Urinary bladder (tissue), 3 donors: ENCODE measurements at regions not wholly inside any gene's neighbourhood (a gene's known extent, or its start where the extent isn't known, plus 50 kb on each side); places are given as distances from the start of the nearest gene placed in this dataset.
A peak's percentile ranks its signal among the peaks of the same experiment; 100 is the strongest.

Experiments
- DNase-seq: peaks from one replicate; pipeline ENCODE4 v3.0.0-alpha.2; 2015; ENCODE audit errors: extremely low spot score
- H3K27ac ChIP-seq: one replicate; pipeline ENCODE4 v1.5.1; 2013; ENCODE audit warnings: low read depth, mild to moderate bottlenecking, moderate library complexity
- H3K36me3 ChIP-seq: one replicate; pipeline ENCODE4 v1.6.1; 2013; ENCODE audit warnings: mild to moderate bottlenecking, moderate library complexity; ENCODE audit not compliant: insufficient read depth
- H3K4me1 ChIP-seq: one replicate; pipeline ENCODE4 v1.6.1; 2013; ENCODE audit warnings: mild to moderate bottlenecking, moderate library complexity; ENCODE audit not compliant: insufficient read depth
- H3K4me3 ChIP-seq: one replicate; pipeline ENCODE4 v1.5.1; 2013; ENCODE audit warnings: low read depth, low read length
- WGBS: extraction: QIAGEN DNeasy Blood & Tissue Kit; methylation state at CpG from one replicate; pipeline ENCODE4 v1.1.7; 2013; 5-methylcytosine and 5-hydroxymethylcytosine counted together
- donor health status: healthy with polysubstance abuse.
- donor health status: healthy.

GRCh38 chr2:101558740-101559525 lies 84.0 kb upstream of the RFX8 start:
- Histone ChIP-seq H3K27ac (peak overlapping the region; percentile 27), H3K4me3 (no peak overlapping the region), H3K36me3 (no peaks in the 10 kb centered on the region), H3K4me1 (no peaks in the 10 kb centered on the region)
- WGBS, result 20% methylated on average over 9 of the region's 9 CpGs
- peak; percentile 13 for DNase-seq

DNA sequence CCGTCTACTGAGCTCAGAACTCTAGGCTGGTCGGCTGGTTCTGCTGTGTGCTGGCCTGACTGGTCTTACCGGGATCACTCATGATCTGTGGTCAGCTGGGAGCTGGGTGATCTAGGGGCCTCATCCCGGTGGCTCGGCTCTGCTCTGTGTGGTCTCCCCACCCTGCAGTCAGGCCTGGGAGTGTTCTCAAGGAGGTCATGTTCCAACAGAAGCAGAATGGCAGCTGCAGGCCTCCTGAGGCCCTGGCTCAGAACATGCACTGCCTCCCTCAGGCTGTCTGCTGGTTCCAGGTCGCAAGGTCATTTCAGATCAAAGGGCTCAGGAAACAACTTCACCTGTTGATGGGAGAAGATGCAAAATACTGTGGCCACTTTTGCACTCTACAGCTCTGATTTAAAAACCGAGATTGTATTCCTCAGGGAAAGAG lies 81.1 kb upstream of the RFX8 start:
- DNase-seq, result no peak
- Histone ChIP-seq H3K4me3 (no peak overlapping the region), H3K27ac (no peak overlapping the region), H3K36me3 (no peaks in the 10 kb centered on the region), H3K4me1 (no peaks in the 10 kb centered on the region)
- 70% methylated on average over 7 of the region's 7 CpGs for WGBS

DNA sequence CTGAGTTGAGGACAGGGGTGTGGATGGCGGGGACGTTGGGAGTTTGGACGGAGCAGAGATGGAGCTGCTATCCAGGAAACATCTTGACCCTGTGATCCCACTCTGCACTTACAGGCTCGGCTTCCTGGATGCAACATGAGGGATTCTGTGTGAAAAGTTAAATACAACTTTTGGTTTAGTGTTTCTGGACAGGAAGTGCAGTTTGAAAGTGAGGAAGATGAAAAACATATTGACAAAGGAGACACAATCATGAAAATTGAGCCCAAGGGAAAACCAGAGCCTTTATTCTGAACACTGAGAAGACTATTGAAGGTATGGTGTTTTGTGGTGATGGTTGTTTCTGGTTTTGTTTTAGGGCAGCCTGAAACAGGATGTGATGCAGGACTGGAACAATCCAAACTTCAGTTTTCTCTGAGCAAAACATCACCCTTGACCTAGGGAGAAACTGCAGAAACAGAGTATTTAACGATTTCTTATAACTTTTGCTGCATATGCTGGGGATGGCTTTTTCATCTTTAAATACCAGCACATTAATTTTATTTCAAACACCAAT lies 76.5 kb upstream of the RFX8 start:
- 50% methylated on average over 5 of the region's 5 CpGs for WGBS
- Histone ChIP-seq H3K4me1 (no peaks in the 10 kb centered on the region), H3K27ac (no peak overlapping the region), H3K36me3 (no peaks in the 10 kb centered on the region), H3K4me3 (no peak overlapping the region)
- no peak for DNase-seq

GRCh38 chr2:101550555-101550954 lies 75.6 kb upstream of the RFX8 start:
- whole genome bisulfite sequencing, result 91% methylated on average over 3 of the region's 3 CpGs
- Histone ChIP-seq H3K4me3 (no peak overlapping the region), H3K27ac (no peak overlapping the region), H3K36me3 (no peaks in the 10 kb centered on the region), H3K4me1 (no peaks in the 10 kb centered on the region)
- DNase-seq, result no peak

DNA sequence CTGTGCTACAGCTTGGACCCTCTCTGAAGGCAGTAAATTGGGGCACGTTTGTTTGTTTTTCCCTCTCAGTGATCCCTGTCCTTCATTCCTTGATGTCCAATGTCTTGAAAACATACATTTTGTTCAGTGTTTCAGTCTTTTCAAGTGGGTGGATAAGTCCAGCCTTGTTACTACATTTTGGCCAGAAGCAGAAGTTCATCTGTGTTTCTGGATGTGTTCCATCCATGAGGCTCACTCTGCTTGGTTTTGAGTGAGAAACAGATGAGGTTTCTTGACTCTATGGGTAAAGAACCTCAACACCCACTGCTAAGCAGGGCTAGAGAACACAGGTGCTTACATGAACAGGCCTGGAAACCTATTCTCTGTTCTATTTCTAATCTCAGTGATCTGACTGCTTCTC lies 74.5 kb upstream of the RFX8 start:
- Histone ChIP-seq H3K36me3 (no peaks in the 10 kb centered on the region), H3K27ac (no peak overlapping the region), H3K4me3 (no peak overlapping the region), H3K4me1 (no peaks in the 10 kb centered on the region)
- DNase-seq, result no peak
- 63% methylated on average over 1 of the region's 1 CpG for WGBS

DNA sequence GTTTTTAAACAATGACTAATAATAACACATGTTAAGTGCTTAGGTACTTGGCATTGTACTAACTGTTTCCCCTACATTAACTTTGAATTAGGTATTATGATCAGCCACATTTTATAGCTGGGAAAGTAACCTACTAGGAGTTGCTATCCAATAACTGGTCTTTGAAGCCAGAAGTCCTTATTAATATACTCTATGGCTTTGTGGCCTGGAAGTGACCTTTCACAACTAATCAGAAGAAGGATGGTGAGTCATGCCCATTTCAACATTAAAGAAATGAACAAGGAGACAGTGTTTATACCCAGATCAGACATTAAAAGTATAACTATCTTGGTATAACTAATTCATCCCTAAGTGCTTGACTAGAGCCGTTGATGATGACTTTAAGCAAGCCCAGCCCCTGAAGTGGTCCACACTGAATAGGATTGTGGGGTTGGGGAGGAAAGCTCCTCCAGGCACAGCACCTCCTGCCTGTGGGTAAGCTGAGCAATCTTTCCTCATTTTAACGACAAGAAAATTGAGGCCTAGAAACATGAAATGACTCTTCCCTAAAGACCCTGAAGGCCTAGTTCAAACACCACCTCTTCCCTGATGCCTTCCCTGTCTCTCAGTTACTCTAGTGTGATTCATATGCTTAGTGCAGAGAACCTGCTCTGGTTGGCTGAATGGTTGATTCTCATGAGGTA lies 71.6 kb upstream of the RFX8 start:
- DNase-seq, result no peak
- Histone ChIP-seq H3K4me3 (no peak overlapping the region), H3K36me3 (no peaks in the 10 kb centered on the region), H3K27ac (no peak overlapping the region), H3K4me1 (no peaks in the 10 kb centered on the region)
- WGBS, result 76% methylated on average over 2 of the region's 2 CpGs

DNA sequence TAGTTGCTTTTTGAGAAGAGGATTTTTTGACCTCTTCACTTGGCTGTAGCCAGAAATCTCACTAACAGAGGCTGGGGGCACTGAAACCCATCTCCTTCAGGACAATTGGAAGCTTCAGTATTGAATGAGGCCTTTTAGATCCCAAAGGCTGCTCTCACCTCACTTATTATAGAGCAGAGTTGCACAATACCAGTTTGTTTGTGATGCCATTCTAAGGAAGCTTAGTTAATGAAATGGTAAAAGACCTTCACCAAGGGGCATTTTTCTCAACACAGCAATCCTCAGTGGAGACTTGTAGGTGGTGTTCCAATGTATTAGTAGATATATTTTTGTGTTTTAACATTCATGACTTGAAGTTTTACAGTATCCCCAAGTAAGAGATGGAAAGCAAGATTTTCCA lies 71.0 kb upstream of the RFX8 start:
- no peak overlapping the region for H3K27ac ChIP-seq
- no peaks in the 10 kb centered on the region for H3K4me1 ChIP-seq
- DNase-seq, result no peak
- H3K4me3 ChIP-seq, result no peak overlapping the region
- H3K36me3 ChIP-seq, result no peaks in the 10 kb centered on the region

DNA sequence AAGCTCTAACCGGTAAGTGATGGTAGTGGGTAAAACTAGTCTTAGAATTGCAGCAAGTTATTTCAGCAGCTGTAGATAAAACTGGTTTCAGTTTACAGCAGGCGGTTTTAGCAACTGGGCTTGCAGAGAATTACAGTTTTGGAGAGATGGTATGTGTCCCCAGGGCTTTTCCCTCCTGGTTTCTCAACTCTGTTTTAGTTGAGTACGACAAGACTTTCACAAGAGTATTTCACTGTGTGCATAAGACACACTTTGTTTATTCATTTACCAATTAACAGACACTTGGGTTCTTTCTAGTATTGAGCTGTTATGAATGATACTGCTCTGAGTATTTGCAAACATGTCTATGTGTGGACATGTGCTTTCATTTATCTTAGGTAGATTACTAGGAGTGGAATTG lies 65.6 kb upstream of the RFX8 start:
- H3K27ac ChIP-seq, result no peak overlapping the region
- no peaks in the 10 kb centered on the region for H3K36me3 ChIP-seq
- WGBS, result 65% methylated on average over 3 of the region's 3 CpGs
- H3K4me3 ChIP-seq, result no peak overlapping the region
- DNase-seq, result no peak
- H3K4me1 ChIP-seq, result no peaks in the 10 kb centered on the region

DNA sequence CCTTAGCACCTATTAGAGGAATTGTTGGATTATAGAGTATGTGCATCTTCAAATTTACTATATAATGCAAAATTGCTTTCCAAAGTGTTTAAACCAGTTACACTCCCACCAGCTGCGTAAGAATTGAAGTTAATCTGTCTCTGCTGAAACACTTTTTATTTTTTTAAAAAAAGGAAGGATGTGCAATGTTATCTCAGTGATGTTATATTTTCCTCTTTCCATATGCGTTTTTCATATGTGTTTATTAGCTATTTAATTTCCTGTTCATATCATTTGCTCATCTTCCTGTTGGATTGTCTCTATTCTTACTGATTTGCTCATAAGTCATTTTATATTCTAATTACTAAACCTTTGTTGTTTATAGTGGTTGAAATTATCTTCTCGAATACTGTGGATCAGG lies 63.2 kb upstream of the RFX8 start:
- H3K4me1 ChIP-seq, result no peaks in the 10 kb centered on the region
- H3K4me3 ChIP-seq, result no peak overlapping the region
- no peak overlapping the region for H3K27ac ChIP-seq
- H3K36me3 ChIP-seq, result no peaks in the 10 kb centered on the region
- 89% methylated on average over 3 of the region's 3 CpGs for WGBS
- no peak for DNase-seq

- Histone ChIP-seq H3K4me3 (no peak overlapping the region), H3K27ac (no peak overlapping the region), H3K4me1 (no peaks in the 10 kb centered on the region), H3K36me3 (no peaks in the 10 kb centered on the region)
- no peak for DNase-seq
- WGBS, result 38% methylated on average over 9 of the region's 9 CpGs
These were observed 59.3 kb upstream of the RFX8 start for GRCh38 chr2:101534149-101534611.

DNA sequence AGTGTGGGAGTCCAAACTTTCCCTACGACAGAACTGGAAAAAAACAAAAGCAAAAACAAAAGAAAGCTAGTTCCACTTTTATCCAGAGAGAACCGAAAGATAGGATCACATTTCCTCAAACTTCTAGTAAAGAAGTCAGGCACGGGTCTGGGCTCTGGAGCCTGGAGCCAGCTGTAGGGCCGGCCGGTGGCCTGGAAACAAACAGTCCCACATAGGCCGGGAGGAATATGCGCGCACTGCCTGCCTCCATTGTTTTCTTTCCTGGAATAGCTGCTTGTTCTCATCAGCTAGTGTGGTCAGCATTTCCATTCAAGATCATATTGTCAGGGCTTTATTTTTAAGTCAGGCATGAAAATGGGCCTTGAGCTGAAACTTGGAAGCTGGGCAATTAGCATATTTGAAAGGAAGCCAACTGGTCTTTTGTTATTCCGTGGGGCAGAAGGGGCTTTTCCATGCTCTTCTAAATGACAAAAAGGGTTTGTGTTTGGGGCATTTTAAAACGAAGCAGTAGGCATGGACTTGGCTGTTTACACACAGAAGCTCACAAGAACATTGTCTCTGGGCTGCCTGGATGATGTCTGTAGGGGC lies 58.7 kb upstream of the RFX8 start:
- no peak overlapping the region for H3K4me3 ChIP-seq
- no peaks in the 10 kb centered on the region for H3K4me1 ChIP-seq
- 37% methylated on average over 10 of the region's 10 CpGs for WGBS
- no peak overlapping the region for H3K27ac ChIP-seq
- no peak for DNase-seq
- H3K36me3 ChIP-seq, result no peaks in the 10 kb centered on the region

DNA sequence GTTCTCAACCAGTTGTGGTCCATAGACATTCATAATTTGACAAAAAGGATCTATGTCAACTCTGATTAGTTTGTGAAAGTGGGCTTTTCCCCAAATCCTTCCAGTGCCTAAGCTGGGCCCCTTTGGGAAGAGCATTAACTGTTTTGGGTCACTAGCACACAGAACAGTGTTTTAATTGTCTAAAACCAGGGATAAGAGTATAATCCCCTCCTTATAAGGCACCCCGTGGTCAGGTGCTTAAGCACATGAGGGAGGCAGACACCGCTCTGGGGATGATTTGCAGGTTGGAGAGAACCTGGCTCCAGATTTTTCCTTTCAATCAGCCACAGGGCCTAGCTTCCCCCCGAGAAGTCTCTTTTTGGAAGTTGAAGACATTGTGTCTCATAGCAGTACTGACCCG lies 53.6 kb upstream of the RFX8 start:
- H3K4me1 ChIP-seq, result no peaks in the 10 kb centered on the region
- no peak overlapping the region for H3K4me3 ChIP-seq
- no peak overlapping the region for H3K27ac ChIP-seq
- WGBS, result 86% methylated on average over 4 of the region's 4 CpGs
- no peak for DNase-seq
- no peaks in the 10 kb centered on the region for H3K36me3 ChIP-seq

DNA sequence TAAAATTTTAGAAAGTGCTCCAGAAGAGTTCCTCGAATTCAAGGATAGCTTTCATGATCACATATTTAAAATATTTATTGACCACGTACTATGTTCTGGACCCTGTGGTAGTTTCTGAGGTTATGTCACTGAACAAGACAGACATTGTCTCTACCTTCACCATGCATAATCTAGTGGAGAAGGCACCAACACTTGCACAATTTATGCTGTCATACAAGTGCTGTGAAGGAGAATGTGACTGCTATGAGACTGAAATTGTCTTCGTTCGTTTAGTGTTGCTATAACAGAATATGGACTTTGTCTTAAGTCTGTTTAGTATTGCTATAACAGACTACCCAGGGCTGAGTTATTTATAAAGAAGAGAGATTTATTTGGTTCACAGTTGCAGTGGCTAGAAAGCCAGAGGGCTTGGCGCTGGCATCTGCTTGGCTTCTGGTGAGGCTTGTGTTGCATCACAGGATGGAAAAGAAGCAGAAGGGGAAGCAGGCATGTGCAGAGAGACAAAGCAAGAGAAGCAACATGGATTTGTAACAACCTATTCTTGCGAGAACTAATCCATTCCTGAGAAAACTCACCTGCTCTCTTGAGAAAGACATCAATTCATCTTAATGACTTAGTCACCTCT lies 50.0 kb upstream of the RFX8 start:
- H3K4me3 ChIP-seq, result no peak overlapping the region
- H3K4me1 ChIP-seq, result no peaks in the 10 kb centered on the region
- no peak for DNase-seq
- WGBS, result 68% methylated on average over 6 of the region's 6 CpGs
- no peak overlapping the region for H3K27ac ChIP-seq
- no peaks in the 10 kb centered on the region for H3K36me3 ChIP-seq
